HG03039 (cell line): ENCODE measurements at regions not wholly inside any gene's neighbourhood (a gene's known extent, or its start where the extent isn't known, plus 50 kb on each side); places are given as distances from the start of the nearest gene placed in this dataset.
"Not testable (repeated sequence)": the region's sequence is repeated elsewhere in the genome, so short reads cannot be mapped to it uniquely, and the experiment has no call there.

Experiments used
- ATAC-seq: cut with Tn5 transposase; IDR thresholded peaks from one replicate; pipeline ENCODE4 v1.9.1; 2021; ENCODE audit warnings: mild to moderate bottlenecking, moderate library complexity; ENCODE audit not compliant: unreplicated experiment

DNA sequence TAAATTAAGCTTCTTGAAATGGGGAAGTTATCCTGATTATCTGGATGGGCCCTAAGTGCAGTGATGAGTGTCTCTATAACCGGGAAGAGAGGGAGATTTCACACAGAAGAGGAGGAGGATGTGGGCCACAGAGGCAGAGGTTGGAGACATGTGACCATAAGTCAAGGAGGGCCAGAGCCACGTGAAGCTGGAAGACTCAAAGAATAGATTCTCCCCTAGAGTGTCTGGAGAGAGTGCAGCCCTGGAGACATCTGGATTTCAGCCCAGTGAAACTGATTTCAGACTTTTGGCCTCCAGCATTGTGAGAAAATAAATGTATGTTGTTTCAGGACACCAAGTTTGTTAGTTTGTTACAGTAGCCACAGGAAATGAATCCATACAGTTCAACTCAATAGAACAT is 442.9 kb downstream of the NTRK2 start:
- no peak for ATAC-seq

DNA sequence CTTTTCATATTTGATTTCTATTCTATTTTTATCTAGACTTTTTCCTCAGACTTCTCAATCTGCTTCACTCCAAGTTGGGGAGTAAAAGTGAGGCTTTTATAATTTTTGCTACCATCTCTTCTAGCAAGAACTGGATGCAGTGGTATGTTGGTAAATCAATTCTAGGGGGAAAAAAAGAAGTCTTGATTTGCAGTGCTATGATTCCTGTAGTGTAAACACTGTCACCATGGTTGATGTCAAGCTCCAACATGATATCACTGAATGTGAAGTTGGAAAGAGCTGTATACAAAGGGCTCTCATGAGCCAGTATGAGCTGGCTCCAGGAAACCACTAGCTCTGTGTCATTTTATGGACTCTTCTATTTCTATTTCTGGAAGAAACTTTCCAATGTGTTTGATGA is 439.2 kb downstream of the NTRK2 start:
- no peak for ATAC-seq

DNA sequence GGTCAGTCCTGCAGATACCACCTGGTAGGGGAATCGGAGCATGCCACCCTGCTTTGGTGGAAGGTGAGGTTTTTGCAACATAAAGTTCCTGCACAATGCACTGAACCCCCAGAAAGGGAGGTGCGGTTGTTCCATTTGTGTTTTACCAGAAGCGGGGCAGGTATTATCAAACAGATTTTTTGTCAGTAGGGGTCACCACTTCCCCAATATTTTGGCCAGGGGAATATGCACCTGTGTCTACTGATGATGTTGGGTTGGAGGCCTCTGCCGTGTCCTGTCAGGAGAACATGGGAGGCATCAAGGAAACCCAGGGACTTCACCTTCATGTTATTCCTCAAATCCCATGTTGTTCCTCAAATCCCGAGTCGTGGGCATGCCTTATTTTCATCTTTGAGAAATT is 438.7 kb downstream of the NTRK2 start:
- ATAC-seq: no peak

DNA sequence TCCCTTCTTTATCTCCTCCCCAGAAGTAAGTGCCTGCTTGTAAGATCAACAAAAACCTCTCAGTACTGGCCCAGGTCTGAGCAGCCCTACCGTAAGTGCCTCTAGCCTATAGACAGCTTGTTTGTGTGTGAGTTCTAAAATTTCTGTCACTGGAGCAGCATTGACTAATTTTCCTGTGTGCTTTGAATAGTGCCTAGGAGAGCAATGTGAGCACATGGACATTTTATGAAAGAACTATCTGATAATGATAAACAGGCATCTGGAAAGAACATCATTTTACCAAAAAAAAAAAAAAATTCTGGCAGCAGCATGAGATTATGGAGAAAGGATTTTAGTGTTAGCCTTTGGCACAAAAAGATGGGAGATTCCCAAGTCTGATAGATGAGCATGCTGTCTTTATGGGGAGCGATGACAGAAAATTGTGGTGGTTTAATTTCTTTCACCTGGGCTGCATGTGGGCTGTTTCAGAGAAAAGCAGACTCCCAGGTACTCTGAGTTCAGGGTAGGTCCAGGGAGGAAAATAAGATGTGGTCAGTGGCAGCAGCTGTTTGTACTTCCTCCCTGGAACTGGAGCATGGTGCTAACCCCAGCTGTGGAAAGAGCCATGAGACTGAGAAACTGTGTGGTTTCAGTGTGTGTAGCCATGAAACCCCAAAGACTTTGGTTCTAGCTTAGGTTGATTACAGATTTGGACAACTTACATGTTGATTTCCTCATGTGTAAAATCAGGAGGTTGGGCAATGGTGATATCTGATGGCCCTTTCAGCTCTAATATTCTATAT is 419.9 kb downstream of the NTRK2 start:
- no peak for ATAC-seq

DNA sequence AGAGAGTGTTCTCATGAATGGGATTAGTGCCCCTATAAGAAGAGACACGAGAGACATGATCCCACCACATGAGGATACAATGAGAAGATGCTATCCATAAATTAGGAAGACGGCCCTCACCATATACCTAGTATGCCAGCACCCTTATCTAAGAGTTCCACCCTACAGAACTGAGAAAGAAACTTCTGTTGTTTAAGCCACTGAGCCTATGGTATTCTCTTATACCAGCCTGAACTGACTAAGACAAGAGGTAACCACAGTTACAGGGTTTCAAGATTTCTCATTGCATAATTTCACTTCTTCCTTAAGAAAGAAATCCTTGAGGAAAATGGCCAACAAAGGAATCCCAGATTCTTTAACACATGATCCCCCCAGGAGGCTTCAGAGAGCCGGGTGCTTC is 412.4 kb downstream of the NTRK2 start:
- no peak for ATAC-seq

DNA sequence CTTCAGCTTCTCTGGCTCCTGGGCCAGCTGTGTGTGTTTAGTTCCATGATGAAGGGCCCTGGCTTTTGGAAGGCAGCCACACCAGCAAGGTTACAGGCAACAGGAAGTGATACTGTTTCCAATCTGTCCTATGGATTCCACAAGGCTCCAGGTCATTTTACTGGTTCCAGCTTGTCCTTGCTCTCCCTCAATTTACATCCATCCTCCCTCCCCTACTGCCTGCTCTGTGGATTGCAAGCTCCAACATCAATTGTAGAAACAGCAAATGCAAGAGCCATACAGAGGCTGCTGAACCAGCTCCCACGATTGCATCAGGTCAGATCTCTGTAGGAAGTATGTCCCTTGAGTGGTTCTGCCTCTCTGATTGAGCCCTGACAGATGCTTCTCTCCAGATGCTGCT is 409.8 kb downstream of the NTRK2 start:
- no peak for ATAC-seq

DNA sequence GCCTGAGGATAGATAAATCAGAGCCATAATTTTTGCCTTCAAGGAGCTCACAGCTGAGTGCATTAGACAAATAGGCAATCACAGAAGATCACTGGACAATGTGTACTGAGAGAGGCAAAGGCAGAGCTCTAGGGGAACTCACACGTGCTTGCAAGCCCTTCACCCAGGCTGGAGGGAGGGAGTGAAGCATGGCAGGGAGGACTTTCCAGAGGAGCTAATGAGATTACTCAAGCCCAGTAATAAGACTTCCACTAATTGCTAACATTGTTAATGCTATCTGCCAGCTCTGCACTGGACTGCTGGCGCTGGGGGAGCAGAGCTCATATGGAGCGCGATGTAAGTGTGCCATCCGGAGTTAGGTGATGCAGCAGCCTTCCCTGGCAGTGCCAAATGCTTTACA is 408.4 kb downstream of the NTRK2 start:
- no peak for ATAC-seq

DNA sequence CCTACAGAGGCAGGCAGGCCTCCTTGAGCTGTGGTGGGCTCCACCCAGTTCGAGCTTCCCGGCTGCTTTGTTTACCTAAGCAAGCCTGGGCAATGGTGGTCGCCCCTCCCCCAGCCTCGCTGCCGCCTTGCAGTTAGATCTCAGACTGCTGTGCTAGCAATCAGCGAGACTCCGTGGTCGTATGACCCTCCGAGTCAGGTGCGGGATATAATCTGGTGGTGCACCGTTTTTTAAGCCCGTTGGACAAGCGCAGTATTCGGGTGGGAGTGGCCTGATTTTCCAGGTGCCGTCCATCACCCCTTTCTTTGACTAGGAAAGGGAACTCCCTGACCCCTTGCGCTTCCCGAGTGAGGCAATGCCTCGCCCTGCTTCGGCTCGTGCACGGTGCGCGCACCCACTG is 407.6 kb downstream of the NTRK2 start:
- not testable (repeated sequence) for ATAC-seq
